IMR-90 (cell line): ENCODE measurements at regions not wholly inside any gene's neighbourhood (a gene's known extent, or its start where the extent isn't known, plus 50 kb on each side); places are given as distances from the start of the nearest gene placed in this dataset.

Experiments
- ATAC-seq: fragments of 200-7000 bp; cut with Tn5 transposase; 2 replicates; pipeline ENCODE4 v1.9.1; 2020; ENCODE audit warnings: low read depth, mild to moderate bottlenecking, moderate library complexity
- BruUV-seq: library from RNA; stranded (reverse); fragments of 400-500 nt; replicated peaks from 2 replicates; lab custom pipeline; 2021; lab: Mats Ljungman, UMichigan
- CTCF ChIA-PET: fragments of 300-600 bp; formaldehyde crosslinking; extraction: SDS; loops from one replicate; lab custom pipeline; 2021; ENCODE audit warnings: antibody characterized with exemption; lab: Yijun Ruan, JAX
- POLR2A ChIA-PET: fragments of 300-600 bp; sonication (Branson Sonifier 250); formaldehyde crosslinking; loops from one replicate; lab custom pipeline; 2022; ENCODE audit warnings: antibody characterized with exemption; ENCODE audit not compliant: unreplicated experiment; lab: Charles Lee
- DNase-seq: peaks from one replicate; pipeline ENCODE4 v3.0.0; 2013
- H2AFZ ChIP-seq: replicated peaks from 2 replicates; pipeline ENCODE3; 2013; ENCODE audit warnings: low read length, mild to moderate bottlenecking; ENCODE audit not compliant: poor library complexity
- H2AK5ac ChIP-seq: 2 replicates; pipeline ENCODE4 v1.6.1; 2013; ENCODE audit warnings: low read depth, low read length, inconsistent platforms
- H2AK9ac ChIP-seq: replicated peaks from 2 replicates; pipeline ENCODE3; 2013; ENCODE audit warnings: mild to moderate bottlenecking, low read depth, low read length, moderate library complexity; ENCODE audit not compliant: poor library complexity
- H2BK120ac ChIP-seq: 2 replicates; pipeline ENCODE4 v1.6.1; 2013; ENCODE audit warnings: low read depth, low read length, inconsistent platforms
- H2BK15ac ChIP-seq: 3 replicates; pipeline ENCODE4 v1.6.1; 2013; ENCODE audit warnings: low read depth, low read length, inconsistent platforms
- H2BK20ac ChIP-seq: 2 replicates; pipeline ENCODE4 v1.6.1; 2013; ENCODE audit warnings: low read depth, mild to moderate bottlenecking, inconsistent platforms, low read length, moderate library complexity
- H2BK5ac ChIP-seq: 2 replicates; pipeline ENCODE4 v1.6.1; 2013; ENCODE audit warnings: mild to moderate bottlenecking, low read depth, low read length, inconsistent platforms; ENCODE audit not compliant: poor library complexity, severe bottlenecking
- H3K14ac ChIP-seq: replicated peaks from 2 replicates; pipeline ENCODE4 v1.6.1; 2013; ENCODE audit warnings: low read depth, low read length, inconsistent platforms
- H3K18ac ChIP-seq: 2 replicates; pipeline ENCODE4 v1.6.1; 2013; ENCODE audit warnings: low read depth, low read length, control low read depth
- H3K23ac ChIP-seq: 2 replicates; pipeline ENCODE4 v1.6.1; 2013; ENCODE audit warnings: low read depth, low read length, inconsistent platforms
- H3K27ac ChIP-seq: 2 replicates; pipeline ENCODE4 v1.5.1; 2013; ENCODE audit warnings: mild to moderate bottlenecking, control low read depth, low read length; ENCODE audit not compliant: insufficient read depth
- H3K27me3 ChIP-seq: 2 replicates; pipeline ENCODE4 v1.6.1; 2013; ENCODE audit warnings: low read length; ENCODE audit not compliant: control insufficient read depth, insufficient read depth
- H3K36me3 ChIP-seq: 2 replicates; pipeline ENCODE4 v1.6.1; 2013; ENCODE audit warnings: low read length, mixed read lengths; ENCODE audit not compliant: control insufficient read depth, insufficient read depth
- H3K4ac ChIP-seq: 2 replicates; pipeline ENCODE4 v1.6.1; 2013; ENCODE audit warnings: low read depth, low read length, inconsistent platforms
- H3K4me1 ChIP-seq: 2 replicates; pipeline ENCODE4 v1.6.1; 2013; ENCODE audit warnings: low read length, mixed read lengths; ENCODE audit not compliant: control insufficient read depth, insufficient read depth
- H3K4me2 ChIP-seq: 2 replicates; pipeline ENCODE4 v1.6.1; 2013; ENCODE audit warnings: low read depth, mild to moderate bottlenecking, control low read depth, low read length, moderate library complexity
- H3K4me3 ChIP-seq: 2 replicates; pipeline ENCODE4 v1.5.1; 2013; ENCODE audit warnings: low read depth, mild to moderate bottlenecking, control low read depth, low read length, moderate library complexity; ENCODE audit not compliant: insufficient read depth
- H3K56ac ChIP-seq: 2 replicates; pipeline ENCODE4 v1.6.1; 2013; ENCODE audit warnings: low read length, inconsistent platforms; ENCODE audit not compliant: insufficient read depth; ENCODE audit errors: extremely low read depth
- H3K79me1 ChIP-seq, 2 experiments: 2 replicates each; pipeline ENCODE4 v1.6.1; 2013; ENCODE audit warnings: low read length in 2 of 2, inconsistent platforms in 1 of 2, low read depth in 1 of 2
- H3K9ac ChIP-seq: 2 replicates; pipeline ENCODE4 v1.6.1; 2013; ENCODE audit warnings: low read depth, low read length, control low read depth
- H3K9me1 ChIP-seq: 2 replicates; pipeline ENCODE4 v1.6.1; 2013; ENCODE audit warnings: low read length, inconsistent platforms; ENCODE audit not compliant: insufficient read depth
- H3K9me3 ChIP-seq: 2 replicates; pipeline ENCODE4 v1.6.1; 2013; ENCODE audit warnings: low read length; ENCODE audit not compliant: control insufficient read depth, insufficient read depth
- H4K20me1 ChIP-seq: 2 replicates; pipeline ENCODE4 v1.6.1; 2013; ENCODE audit warnings: low read length, inconsistent platforms; ENCODE audit not compliant: insufficient read depth
- H4K5ac ChIP-seq: 2 replicates; pipeline ENCODE4 v1.6.1; 2013; ENCODE audit warnings: mild to moderate bottlenecking, low read depth, low read length, control low read depth
- H4K8ac ChIP-seq, 2 experiments: 2 replicates each; pipeline ENCODE4 v1.6.1; 2013; ENCODE audit warnings: low read depth in 2 of 2, low read length in 2 of 2, control low read depth in 1 of 2, inconsistent platforms in 1 of 2
- H4K91ac ChIP-seq: 2 replicates; pipeline ENCODE4 v1.6.1; 2013; ENCODE audit warnings: low read depth, low read length, inconsistent platforms; ENCODE audit not compliant: insufficient read depth
- BHLHE40 ChIP-seq: fragments of 150-350 bp; IDR thresholded peaks from 2 replicates; pipeline ENCODE4 v1.6.1; 2016; ENCODE audit warnings: mild to moderate bottlenecking, low read depth, low read length
- CEBPB ChIP-seq: IDR thresholded peaks from 2 replicates; pipeline ENCODE4 v1.6.1; 2012; ENCODE audit warnings: low read depth, low read length, improper control_type of control experiment
- CHD1 ChIP-seq: IDR thresholded peaks from 2 replicates; pipeline ENCODE4 v1.6.1; 2012; ENCODE audit warnings: low read depth, low read length, improper control_type of control experiment
- FOS ChIP-seq: fragments of 150-350 bp; IDR thresholded peaks from 2 replicates; pipeline ENCODE4 v1.6.1; 2016; ENCODE audit warnings: low read depth, low read length
- MAFK ChIP-seq: IDR thresholded peaks from 2 replicates; pipeline ENCODE4 v1.6.1; 2012; ENCODE audit warnings: low read depth, low read length, improper control_type of control experiment
- MAZ ChIP-seq: IDR thresholded peaks from 2 replicates; pipeline ENCODE4 v1.6.1; 2012; ENCODE audit warnings: low read depth, mild to moderate bottlenecking, low read length, improper control_type of control experiment, moderate library complexity, borderline replicate concordance
- MXI1 ChIP-seq: IDR thresholded peaks from 2 replicates; pipeline ENCODE4 v1.6.1; 2012; ENCODE audit warnings: low read depth, mild to moderate bottlenecking, low read length, moderate library complexity, borderline replicate concordance
- NFE2L2 ChIP-seq: fragments of 150-350 bp; IDR thresholded peaks from 2 replicates; pipeline ENCODE4 v1.6.1; 2016; ENCODE audit warnings: low read depth, mild to moderate bottlenecking, low read length
- POLR2A ChIP-seq: IDR thresholded peaks from 2 replicates; pipeline ENCODE4 v1.6.1; 2012; ENCODE audit warnings: mild to moderate bottlenecking, low read depth, low read length
- RAD21 ChIP-seq: IDR thresholded peaks from 2 replicates; pipeline ENCODE4 v1.6.1; 2012; ENCODE audit warnings: low read length, improper control_type of control experiment
- RCOR1 ChIP-seq: IDR thresholded peaks from 2 replicates; pipeline ENCODE4 v1.6.1; 2012; ENCODE audit warnings: mild to moderate bottlenecking, low read length, improper control_type of control experiment; ENCODE audit not compliant: insufficient replicate concordance
- RFX5 ChIP-seq: IDR thresholded peaks from 2 replicates; pipeline ENCODE4 v1.8.0; 2012; ENCODE audit warnings: low read depth, mild to moderate bottlenecking, low read length, moderate library complexity
- SMC3 ChIP-seq: fragments of 150-350 bp; IDR thresholded peaks from 2 replicates; pipeline ENCODE4 v1.6.1; 2016; ENCODE audit warnings: low read depth, mild to moderate bottlenecking, antibody characterized with exemption, low read length, moderate library complexity
- WGBS, 2 experiments: methylation state at CpG; one replicate each; pipeline versions ENCODE4 v1.1.5 to v1.1.7; 2013; ENCODE audit warnings: missing lambda C conversion rate in 2 of 2; ENCODE audit not compliant: insufficient read length in 1 of 2; ENCODE audit errors: extremely low coverage in 2 of 2; 5-methylcytosine and 5-hydroxymethylcytosine counted together
- dilution Hi-C: fragments of 300-500 bp; cut with HindIII; formaldehyde crosslinking; loops from one replicate; pipeline ENCODE4 v1.14.3; 2018; ENCODE audit warnings: low sequenced_read_pairs; ENCODE audit not compliant: unreplicated experiment
- in situ Hi-C: fragments of 300-500 bp; cut with MboI; formaldehyde crosslinking; loops from 3 replicates; pipeline ENCODE4 v1.14.3; 2019; ENCODE audit warnings: low sequenced_read_pairs, inconsistent platforms, mixed read lengths
- intact Hi-C: fragments of 100-400 bp; cut with micrococcal nuclease; formaldehyde crosslinking; loops from 2 replicates; pipeline ENCODE4 v1.10.0; 2022
- TF ChIP-seq, protein P1 (sequence below): fragments of 150-350 bp; IDR thresholded peaks from 2 replicates; pipeline ENCODE4 v1.6.1; 2016; ENCODE audit warnings: low read depth, mild to moderate bottlenecking, low read length, moderate library complexity, borderline replicate concordance
- TF ChIP-seq, protein P2 (sequence below): fragments of 150-350 bp; IDR thresholded peaks from 2 replicates; pipeline ENCODE4 v1.6.1; 2017; ENCODE audit warnings: mild to moderate bottlenecking, antibody characterized with exemption, low read length, low read depth
- TF ChIP-seq, protein P3 (sequence below): conservative IDR thresholded peaks from 2 replicates; pipeline ENCODE4 v1.5.1; 2012; ENCODE audit warnings: mild to moderate bottlenecking, low read depth, low read length, improper control_type of control experiment

DNA sequence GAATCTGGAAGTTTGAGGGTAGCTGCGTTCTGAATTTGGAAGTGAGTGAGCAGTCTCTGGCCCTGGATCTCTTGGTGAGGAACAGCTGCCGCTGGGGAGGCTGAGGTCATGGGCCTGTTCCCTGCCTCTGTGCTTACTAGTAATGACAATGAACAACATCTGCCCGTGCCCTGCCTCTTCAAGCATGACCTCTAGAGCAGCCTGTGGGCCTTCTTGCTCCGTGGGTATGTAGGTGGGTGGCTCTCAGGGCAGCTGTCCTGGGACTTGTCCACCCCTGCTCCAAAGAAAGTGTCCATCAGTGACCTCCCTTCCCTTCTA, 186.2 kb downstream of the CXCL12 start:
- no peak overlapping the region for H3K4me2 ChIP-seq
- CTCF ChIA-PET, result interaction anchor here (0.9 kb wide), 1 partner anchor 11 kb away, joined by 3 read pairs; no protein-coding TSS in a partner anchor

More for the DNA sequence above, 186.2 kb downstream of the CXCL12 start:
- H3K4me3 ChIP-seq, result no peak overlapping the region
- no TSS peak for BruUV-seq
- H3K56ac ChIP-seq, result no peak overlapping the region
- in situ Hi-C loops, result no loop called here
- no peak overlapping the region for H4K91ac ChIP-seq
- H2BK5ac ChIP-seq, result no peak overlapping the region
- H3K9me1 ChIP-seq, result peaks cover 12% of the 10 kb centered on the region
- H2AFZ ChIP-seq, result no peak overlapping the region
- H3K9ac ChIP-seq, result no peak overlapping the region
- H3K36me3 ChIP-seq, result no peaks in the 10 kb centered on the region
- no peaks in the 10 kb centered on the region for H3K79me1 ChIP-seq
- H3K9me3 ChIP-seq, result peaks cover 6% of the 10 kb centered on the region
- no peak overlapping the region for H3K14ac ChIP-seq
- no peak overlapping the region for H2AK9ac ChIP-seq
- no peak for DNase-seq
- WGBS, 2 experiments, result no CpG with 5 or more reads among the region's 4 CpGs
- H2BK15ac ChIP-seq, result peak overlapping the region; percentile 53; the same call in 1 of the 3 replicates
- no peak for ATAC-seq
- 0 out of 2 replicates have a peak overlapping the region, but pooled peaks have one; percentile 4 for H3K4ac ChIP-seq
- POLR2A ChIA-PET, result interaction anchor here (0.5 kb wide), 1 partner anchor 298 kb away, joined by 4 read pairs; no protein-coding TSS in a partner anchor
- H2BK120ac ChIP-seq, result no peak overlapping the region
- no peak overlapping the region; the same call in 1 of the 2 replicates for H3K18ac ChIP-seq
- H3K27me3 ChIP-seq, result peaks cover 20% of the 10 kb centered on the region
- no peak overlapping the region for H2AK5ac ChIP-seq
- H4K5ac ChIP-seq, result no peak overlapping the region; the same call in 1 of the 2 replicates
- H3K23ac ChIP-seq, result no peak overlapping the region
- peaks cover 3% of the 10 kb centered on the region; the same call in 1 of the 2 replicates for H4K20me1 ChIP-seq
- peaks cover 27% of the 10 kb centered on the region for H3K4me1 ChIP-seq
- H4K8ac ChIP-seq, result no peak overlapping the region
- H3K27ac ChIP-seq, result no peak overlapping the region
- 0 out of 2 replicates have a peak overlapping the region, but pooled peaks have one; percentile 5 for H2BK20ac ChIP-seq
- dilution Hi-C loops, result no loop called here
- intact Hi-C loops, result no loop called here
- no peak for TF ChIP-seq CHD1
- TF ChIP-seq NFE2L2, result no peak
- TF ChIP-seq MAFK, result no peak
- TF ChIP-seq, protein P1, sequence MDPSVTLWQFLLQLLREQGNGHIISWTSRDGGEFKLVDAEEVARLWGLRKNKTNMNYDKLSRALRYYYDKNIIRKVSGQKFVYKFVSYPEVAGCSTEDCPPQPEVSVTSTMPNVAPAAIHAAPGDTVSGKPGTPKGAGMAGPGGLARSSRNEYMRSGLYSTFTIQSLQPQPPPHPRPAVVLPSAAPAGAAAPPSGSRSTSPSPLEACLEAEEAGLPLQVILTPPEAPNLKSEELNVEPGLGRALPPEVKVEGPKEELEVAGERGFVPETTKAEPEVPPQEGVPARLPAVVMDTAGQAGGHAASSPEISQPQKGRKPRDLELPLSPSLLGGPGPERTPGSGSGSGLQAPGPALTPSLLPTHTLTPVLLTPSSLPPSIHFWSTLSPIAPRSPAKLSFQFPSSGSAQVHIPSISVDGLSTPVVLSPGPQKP, result no peak
- TF ChIP-seq CEBPB, result no peak
- TF ChIP-seq MXI1, result no peak
- TF ChIP-seq, protein P2, sequence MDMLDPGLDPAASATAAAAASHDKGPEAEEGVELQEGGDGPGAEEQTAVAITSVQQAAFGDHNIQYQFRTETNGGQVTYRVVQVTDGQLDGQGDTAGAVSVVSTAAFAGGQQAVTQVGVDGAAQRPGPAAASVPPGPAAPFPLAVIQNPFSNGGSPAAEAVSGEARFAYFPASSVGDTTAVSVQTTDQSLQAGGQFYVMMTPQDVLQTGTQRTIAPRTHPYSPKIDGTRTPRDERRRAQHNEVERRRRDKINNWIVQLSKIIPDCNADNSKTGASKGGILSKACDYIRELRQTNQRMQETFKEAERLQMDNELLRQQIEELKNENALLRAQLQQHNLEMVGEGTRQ, result no peak
- TF ChIP-seq BHLHE40, result no peak
- no peak for TF ChIP-seq RAD21
- no peak for TF ChIP-seq RCOR1
- TF ChIP-seq RFX5, result no peak
- TF ChIP-seq, protein P3, sequence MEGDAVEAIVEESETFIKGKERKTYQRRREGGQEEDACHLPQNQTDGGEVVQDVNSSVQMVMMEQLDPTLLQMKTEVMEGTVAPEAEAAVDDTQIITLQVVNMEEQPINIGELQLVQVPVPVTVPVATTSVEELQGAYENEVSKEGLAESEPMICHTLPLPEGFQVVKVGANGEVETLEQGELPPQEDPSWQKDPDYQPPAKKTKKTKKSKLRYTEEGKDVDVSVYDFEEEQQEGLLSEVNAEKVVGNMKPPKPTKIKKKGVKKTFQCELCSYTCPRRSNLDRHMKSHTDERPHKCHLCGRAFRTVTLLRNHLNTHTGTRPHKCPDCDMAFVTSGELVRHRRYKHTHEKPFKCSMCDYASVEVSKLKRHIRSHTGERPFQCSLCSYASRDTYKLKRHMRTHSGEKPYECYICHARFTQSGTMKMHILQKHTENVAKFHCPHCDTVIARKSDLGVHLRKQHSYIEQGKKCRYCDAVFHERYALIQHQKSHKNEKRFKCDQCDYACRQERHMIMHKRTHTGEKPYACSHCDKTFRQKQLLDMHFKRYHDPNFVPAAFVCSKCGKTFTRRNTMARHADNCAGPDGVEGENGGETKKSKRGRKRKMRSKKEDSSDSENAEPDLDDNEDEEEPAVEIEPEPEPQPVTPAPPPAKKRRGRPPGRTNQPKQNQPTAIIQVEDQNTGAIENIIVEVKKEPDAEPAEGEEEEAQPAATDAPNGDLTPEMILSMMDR, result no peak
- no peak for TF ChIP-seq POLR2A
- no peak for TF ChIP-seq MAZ
- no peak for TF ChIP-seq SMC3
- no peak for TF ChIP-seq FOS
